ENCODE measurements at regions not wholly inside any gene's neighbourhood (a gene's known extent, or its start where the extent isn't known, plus 50 kb on each side); places are given as distances from the start of the nearest gene placed in this dataset.

DNA sequence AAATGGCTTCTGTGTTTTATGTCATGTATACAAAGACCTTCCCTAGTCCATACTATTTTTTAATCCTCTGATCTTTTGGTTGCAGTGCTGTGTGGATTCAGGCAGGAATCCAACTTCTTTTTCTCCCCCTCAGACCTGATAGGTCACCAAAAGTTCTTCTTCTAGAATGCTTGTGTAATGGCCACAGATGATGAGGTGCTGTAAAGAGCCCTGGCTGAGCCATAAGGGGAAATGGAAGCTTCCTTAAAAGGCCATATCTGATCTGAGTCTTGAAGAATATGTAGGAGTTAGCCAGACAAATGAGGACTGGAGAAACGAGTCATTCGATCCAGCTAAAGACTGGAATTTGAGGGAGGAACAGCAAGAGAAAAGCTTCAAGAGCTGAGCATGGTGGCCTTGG, 353.9 kb downstream of the PCNX1 start:
- Mint-ChIP-seq H3K9me3 (peaks cover 24 to 28% of the 10 kb centered on the region in 2 donors), H3K27ac (no peak overlapping the region), H3K4me3 (no peak overlapping the region), H3K4me1 (peaks cover 9 to 12% of the 10 kb centered on the region in 2 donors), H3K27me3 (peaks cover 0 to 5% of the 10 kb centered on the region in 2 donors), H3K36me3 (peaks cover 13 to 18% of the 10 kb centered on the region in 2 donors)
- ATAC-seq (replicated peaks) (no peak), DNase-seq (no peak)

GRCh38 chr14:71262441-71262840, 355.2 kb downstream of the PCNX1 start:
- H3K27ac Mint-ChIP-seq: no peak overlapping the region
- ATAC-seq (replicated peaks) (no peak), DNase-seq (no peak)
- H3K36me3 Mint-ChIP-seq: peaks cover 11 to 18% of the 10 kb centered on the region in 2 donors
- H3K9me3 Mint-ChIP-seq: peaks cover 18 to 19% of the 10 kb centered on the region in 2 donors
- no peaks in the 10 kb centered on the region for H3K27me3 Mint-ChIP-seq
- H3K4me3 Mint-ChIP-seq: no peak overlapping the region
- H3K4me1 Mint-ChIP-seq: peaks cover 13 to 19% of the 10 kb centered on the region in 2 donors

DNA sequence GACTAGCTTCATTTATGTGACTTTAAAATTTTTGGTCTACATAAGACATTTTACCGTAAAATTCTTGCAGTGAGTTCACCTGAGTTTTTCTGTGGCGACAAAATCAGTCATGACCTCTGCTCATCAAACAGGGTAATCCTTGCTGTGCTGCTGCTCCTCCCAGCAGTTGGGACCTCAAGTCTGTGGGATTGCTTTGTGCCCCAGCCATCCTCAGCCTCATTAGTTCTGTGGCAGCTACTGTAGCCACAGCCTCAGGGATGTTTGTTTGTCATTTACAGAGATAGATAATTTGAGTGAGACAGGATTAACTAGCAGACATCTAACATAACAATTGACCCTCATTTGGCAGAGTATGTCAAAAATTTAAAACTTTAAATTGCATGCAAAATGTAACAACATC, 357.0 kb downstream of the PCNX1 start:
- Mint-ChIP-seq H3K4me3 (no peak overlapping the region), H3K27me3 (no peaks in the 10 kb centered on the region), H3K9me3 (peaks cover 17 to 19% of the 10 kb centered on the region in 2 donors), H3K36me3 (peaks cover 10 to 19% of the 10 kb centered on the region in 2 donors), H3K4me1 (peaks cover 16 to 22% of the 10 kb centered on the region in 2 donors), H3K27ac (no peak overlapping the region)
- DNase-seq: no peak
- no peak for ATAC-seq (replicated peaks)

- peaks cover 22 to 31% of the 10 kb centered on the region in 2 donors for H3K4me1 Mint-ChIP-seq
- peak; percentile 92 for ATAC-seq (replicated peaks)
- H3K27me3 Mint-ChIP-seq: peaks cover 0 to 1% of the 10 kb centered on the region in 2 donors
- peaks cover 14 to 23% of the 10 kb centered on the region in 2 donors for H3K36me3 Mint-ChIP-seq
- H3K4me3 Mint-ChIP-seq: peak overlapping the region; percentile 14 to 39
- H3K27ac Mint-ChIP-seq: peak overlapping the region; percentile 73
- peak; percentile 39 for DNase-seq
- H3K9me3 Mint-ChIP-seq: peaks cover 16 to 27% of the 10 kb centered on the region in 2 donors
Measured at GRCh38 chr14:71267007-71267513, 359.8 kb downstream of the PCNX1 start.

DNA sequence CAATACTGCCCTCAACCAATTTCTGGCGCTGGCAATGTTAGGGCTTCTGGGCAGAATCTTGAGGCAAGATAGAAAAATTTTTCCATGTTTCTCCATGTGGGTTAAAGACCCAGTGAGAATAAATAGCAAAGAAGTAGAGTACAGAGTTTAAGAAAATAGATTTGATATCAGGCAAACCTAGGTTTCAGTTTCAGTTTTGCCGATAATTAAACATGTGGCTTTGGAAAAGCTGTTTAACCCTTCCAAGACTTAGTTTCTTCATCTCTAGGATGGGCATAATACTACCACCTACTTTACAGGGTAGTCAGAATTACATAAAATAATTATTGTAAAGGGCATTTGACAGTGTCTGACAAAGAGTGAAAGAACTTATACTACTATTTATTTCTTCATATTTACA, 360.4 kb downstream of the PCNX1 start:
- Mint-ChIP-seq H3K4me3 (peak overlapping the region; percentile 14 to 39), H3K27ac (no peak overlapping the region), H3K4me1 (peaks cover 22 to 31% of the 10 kb centered on the region in 2 donors), H3K27me3 (peaks cover 0 to 6% of the 10 kb centered on the region in 2 donors), H3K9me3 (peaks cover 16 to 27% of the 10 kb centered on the region in 2 donors), H3K36me3 (peaks cover 15 to 23% of the 10 kb centered on the region in 2 donors)
- ATAC-seq (replicated peaks) (no peak), DNase-seq (no peak)

GRCh38 chr14:71270111-71270510, 362.9 kb downstream of the PCNX1 start:
- Mint-ChIP-seq H3K4me1 (peaks cover 20 to 27% of the 10 kb centered on the region in 2 donors), H3K27ac (peak overlapping the region; percentile 51)

DNA sequence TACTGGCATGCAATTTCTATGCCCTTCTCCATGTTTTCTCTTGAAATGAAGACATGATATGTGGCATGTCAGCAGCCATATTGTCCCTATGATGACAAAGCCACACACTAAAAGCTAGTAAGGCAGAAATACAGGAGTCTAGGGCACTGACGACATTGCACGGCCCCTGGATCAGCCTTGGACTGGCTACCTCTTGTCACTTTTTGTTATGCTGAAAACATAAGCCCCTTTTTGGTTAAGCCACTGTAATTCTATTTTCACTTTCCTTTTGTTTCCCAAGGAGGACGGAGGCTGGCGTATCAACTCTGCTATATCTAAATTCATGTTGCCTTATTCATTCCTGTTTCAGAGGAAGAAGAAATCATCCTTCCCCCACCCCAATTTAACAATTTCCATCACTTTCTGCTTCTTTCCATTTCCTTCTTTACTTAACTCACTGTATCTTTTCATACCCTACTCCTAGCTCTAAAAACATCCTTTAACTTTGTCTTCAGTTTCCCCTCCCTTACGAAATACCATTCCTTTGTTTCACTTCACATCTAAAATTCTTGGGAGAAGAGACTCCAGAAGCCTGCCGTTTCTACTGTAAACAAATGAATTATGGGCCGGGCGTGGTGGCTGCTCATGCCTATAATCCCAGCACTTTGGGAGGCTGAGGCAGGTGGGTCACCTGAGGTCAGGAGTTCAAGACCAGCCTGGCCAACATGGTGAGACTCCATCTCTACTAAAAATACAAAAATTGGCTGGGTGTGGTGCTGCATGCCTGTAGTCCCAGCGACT, 364.1 kb downstream of the PCNX1 start:
- Mint-ChIP-seq H3K36me3 (peaks cover 9 to 16% of the 10 kb centered on the region in 2 donors), H3K27me3 (peaks cover 5 to 10% of the 10 kb centered on the region in 2 donors), H3K4me3 (no peak overlapping the region), H3K9me3 (peaks cover 12 to 20% of the 10 kb centered on the region in 2 donors), H3K27ac (no peak overlapping the region), H3K4me1 (peaks cover 13 to 19% of the 10 kb centered on the region in 2 donors)
- ATAC-seq (replicated peaks) (no peak), DNase-seq (no peak)

More at GRCh38 chr14:71270111-71270510, 362.9 kb downstream of the PCNX1 start:
- peaks cover 5 to 10% of the 10 kb centered on the region in 2 donors for H3K27me3 Mint-ChIP-seq
- DNase-seq: no peak
- peaks cover 14 to 20% of the 10 kb centered on the region in 2 donors for H3K36me3 Mint-ChIP-seq
- ATAC-seq (replicated peaks): no peak
- H3K4me3 Mint-ChIP-seq: no peak overlapping the region
- H3K9me3 Mint-ChIP-seq: peaks cover 14 to 24% of the 10 kb centered on the region in 2 donors

DNA sequence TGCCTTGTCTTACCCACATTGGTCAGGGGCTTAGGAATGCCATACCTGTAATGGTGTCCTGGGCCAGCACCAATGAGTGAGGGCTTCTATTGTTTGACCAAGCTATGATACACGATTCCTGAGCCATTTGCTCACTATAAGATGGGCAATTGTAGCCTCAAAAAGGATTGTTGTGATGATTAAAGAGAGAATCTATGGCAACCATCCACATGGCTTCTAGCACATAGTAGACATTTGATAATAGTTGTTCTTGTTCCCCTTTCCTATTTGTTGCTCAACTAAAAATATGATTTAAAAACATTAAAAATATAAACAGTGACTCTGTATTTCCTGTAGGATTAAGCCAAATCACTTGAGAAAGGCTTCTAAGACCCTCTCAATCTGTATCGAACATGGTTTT, 366.1 kb downstream of the PCNX1 start:
- ATAC-seq (replicated peaks) (no peak), DNase-seq (no peak)
- Mint-ChIP-seq H3K27me3 (peaks cover 5 to 14% of the 10 kb centered on the region in 2 donors), H3K4me3 (no peak overlapping the region), H3K27ac (no peak overlapping the region), H3K36me3 (peaks cover 9 to 16% of the 10 kb centered on the region in 2 donors), H3K4me1 (peaks cover 9% of the 10 kb centered on the region in 2 donors), H3K9me3 (peaks cover 11 to 19% of the 10 kb centered on the region in 2 donors)

DNA sequence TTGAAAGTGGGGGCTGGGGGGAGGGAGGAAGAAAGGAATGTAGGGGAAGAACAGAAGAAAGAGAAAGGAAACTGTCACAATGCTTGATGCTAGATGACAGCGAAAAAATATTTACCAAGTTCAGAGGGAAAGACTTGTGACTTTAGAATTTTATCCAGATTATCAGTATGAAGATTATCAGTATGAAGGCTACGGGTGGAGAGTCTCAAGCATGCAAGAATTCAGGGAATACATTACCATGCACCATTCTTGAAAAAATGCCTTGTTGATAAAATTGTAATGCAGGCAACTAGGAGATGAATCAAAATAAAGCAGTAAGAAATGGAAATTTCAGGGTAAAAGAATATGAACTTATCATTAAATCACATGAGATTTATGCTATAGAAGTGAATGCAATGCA, 376.8 kb downstream of the PCNX1 start:
- Mint-ChIP-seq H3K36me3 (peaks cover 0 to 4% of the 10 kb centered on the region in 2 donors), H3K27ac (no peak overlapping the region), H3K27me3 (peaks cover 0 to 6% of the 10 kb centered on the region in 2 donors), H3K4me3 (no peak overlapping the region), H3K9me3 (peaks cover 3 to 4% of the 10 kb centered on the region in 2 donors), H3K4me1 (no peaks in the 10 kb centered on the region)
- ATAC-seq (replicated peaks): no peak
- no peak for DNase-seq

- peaks cover 0 to 4% of the 10 kb centered on the region in 2 donors for H3K36me3 Mint-ChIP-seq
- no peak for ATAC-seq (replicated peaks)
Measured at GRCh38 chr14:71286126-71286525, 378.9 kb downstream of the PCNX1 start.

DNA sequence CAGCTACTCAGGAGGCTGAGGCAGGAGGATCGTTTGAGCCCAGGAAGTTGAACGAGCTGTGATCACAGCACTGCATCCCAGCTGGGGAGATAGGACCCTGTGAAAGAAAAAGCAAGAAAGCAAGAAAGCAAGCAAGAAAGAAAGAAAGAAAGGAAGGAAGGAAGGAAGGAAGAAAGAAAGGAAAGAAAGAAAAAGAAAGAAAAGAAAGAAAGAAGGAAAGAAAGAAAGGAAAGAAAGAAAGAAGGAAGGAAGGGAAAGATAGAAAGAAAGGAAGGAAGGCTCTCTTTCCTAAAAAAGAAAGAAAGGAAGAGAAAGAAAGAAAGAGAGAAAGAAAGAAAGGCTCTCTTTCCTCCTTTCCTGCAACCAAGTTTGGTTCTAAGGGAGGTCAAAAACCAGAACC, 380.3 kb downstream of the PCNX1 start:
- Mint-ChIP-seq H3K9me3 (peaks cover 3 to 4% of the 10 kb centered on the region in 2 donors), H3K36me3 (peaks cover 0 to 4% of the 10 kb centered on the region in 2 donors), H3K4me1 (peaks cover 9 to 19% of the 10 kb centered on the region in 2 donors), H3K27me3 (peaks cover 0 to 6% of the 10 kb centered on the region in 2 donors), H3K4me3 (no peak overlapping the region), H3K27ac (no peak overlapping the region)
- DNase-seq (no peak), ATAC-seq (replicated peaks) (no peak)

More at GRCh38 chr14:71286126-71286525, 378.9 kb downstream of the PCNX1 start:
- Mint-ChIP-seq H3K27me3 (peaks cover 0 to 6% of the 10 kb centered on the region in 2 donors), H3K27ac (no peak overlapping the region), H3K9me3 (peaks cover 3 to 4% of the 10 kb centered on the region in 2 donors), H3K4me3 (no peak overlapping the region), H3K4me1 (peaks cover 8 to 15% of the 10 kb centered on the region in 2 donors)
- no peak for DNase-seq

DNA sequence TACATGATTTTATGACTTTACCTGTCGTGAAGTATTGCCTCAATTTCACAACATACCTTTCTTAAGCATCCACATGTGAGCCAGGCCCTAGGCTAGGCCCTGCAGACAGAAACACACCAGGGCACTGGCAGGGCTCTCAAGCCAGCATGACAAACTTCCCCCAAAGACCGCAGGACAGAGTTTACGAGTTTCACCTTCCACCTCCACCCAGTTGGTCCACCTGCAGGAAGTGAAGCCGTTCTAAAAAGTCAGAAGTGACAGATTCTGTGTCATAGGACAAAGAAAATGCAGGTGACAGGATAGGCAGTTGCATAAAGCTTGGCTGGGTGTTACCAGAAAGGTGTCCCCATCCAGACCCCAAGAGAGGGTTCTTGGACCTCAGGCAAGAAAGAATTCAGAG, 382.3 kb downstream of the PCNX1 start:
- Mint-ChIP-seq H3K9me3 (peaks cover 3 to 4% of the 10 kb centered on the region in 2 donors), H3K36me3 (peaks cover 0 to 4% of the 10 kb centered on the region in 2 donors), H3K4me3 (peak overlapping the region in 1 of 2 donors; percentile 36), H3K27ac (peak overlapping the region; percentile 87), H3K27me3 (peaks cover 0 to 6% of the 10 kb centered on the region in 2 donors), H3K4me1 (peaks cover 9 to 19% of the 10 kb centered on the region in 2 donors)
- DNase-seq (peak; percentile 8), ATAC-seq (replicated peaks) (peak; percentile 48 to 61)

GRCh38 chr14:71290301-71290700, 383.0 kb downstream of the PCNX1 start:
- H3K27me3 Mint-ChIP-seq: peaks cover 0 to 6% of the 10 kb centered on the region in 2 donors
- no peak overlapping the region for H3K4me3 Mint-ChIP-seq
- H3K4me1 Mint-ChIP-seq: peaks cover 9 to 19% of the 10 kb centered on the region in 2 donors
- peaks cover 0 to 4% of the 10 kb centered on the region in 2 donors for H3K36me3 Mint-ChIP-seq
- ATAC-seq (replicated peaks): no peak
- no peak for DNase-seq
- peaks cover 3 to 4% of the 10 kb centered on the region in 2 donors for H3K9me3 Mint-ChIP-seq
- no peak overlapping the region for H3K27ac Mint-ChIP-seq

- H3K4me3 Mint-ChIP-seq: peak overlapping the region in 1 of 2 donors; percentile 29
- no peaks in the 10 kb centered on the region for H3K9me3 Mint-ChIP-seq
- DNase-seq (peak; percentile 45), ATAC-seq (replicated peaks) (peak; percentile 97 to 98)
- peaks cover 11 to 22% of the 10 kb centered on the region in 2 donors for H3K4me1 Mint-ChIP-seq
- H3K27ac Mint-ChIP-seq: peak overlapping the region; percentile 59
- H3K36me3 Mint-ChIP-seq: no peaks in the 10 kb centered on the region
- no peaks in the 10 kb centered on the region for H3K27me3 Mint-ChIP-seq
Measured at GRCh38 chr14:71290960-71291466, 383.8 kb downstream of the PCNX1 start.

Measured in stimulated activated naive B cell treated with anti-CD40 and anti-IgM and Interleukin-4, amounts not matched to agents 10 μg/mL and 1 μg/mL and 100 μg/mL, for 72 hours (primary cell).